AG04450 (cell line): ENCODE measurements at regions not wholly inside any gene's neighbourhood (a gene's known extent, or its start where the extent isn't known, plus 50 kb on each side); places are given as distances from the start of the nearest gene placed in this dataset.

Experiments used
- CTCF ChIA-PET: fragments of 300-600, 350-600 bp; formaldehyde crosslinking; extraction: SDS; loops from one replicate; lab custom pipeline; 2022; ENCODE audit warnings: antibody characterized with exemption, inconsistent platforms; lab: Charles Lee
- POLR2A ChIA-PET: fragments of 350-600 bp; formaldehyde crosslinking; extraction: SDS; loops from one replicate; lab custom pipeline; 2021; ENCODE audit warnings: antibody characterized with exemption, inconsistent platforms; lab: Yijun Ruan, JAX
- DNase-seq: peaks from one replicate; pipeline ENCODE4 v3.0.0-alpha.2; 2011; ENCODE audit warnings: low read depth, low spot score
- H3K27ac ChIP-seq: one replicate; pipeline ENCODE4 v1.5.1; 2012; ENCODE audit warnings: low read depth, low read length, control low read depth
- H3K27me3 ChIP-seq: one replicate; pipeline ENCODE4 v1.6.0; 2012; ENCODE audit warnings: low read length; ENCODE audit not compliant: control insufficient read depth, insufficient read depth
- H3K4me3 ChIP-seq: 2 replicates; pipeline ENCODE4 v1.5.1; 2011; ENCODE audit warnings: mild to moderate bottlenecking, low read depth, low read length, control low read depth
- H3K9me3 ChIP-seq: 2 replicates; pipeline ENCODE4 v1.5.1; 2012; ENCODE audit warnings: low read length; ENCODE audit not compliant: control insufficient read depth, insufficient read depth
- TF ChIP-seq, protein P1 (sequence below): IDR thresholded peaks from 2 replicates; pipeline ENCODE4 v1.5.1; 2011; ENCODE audit warnings: low read depth, low read length, control low read depth, inconsistent platforms

GRCh38 chr13:60922576-60923231 lies 492.9 kb downstream of the PCDH20 start:
- CTCF ChIA-PET, result no interaction called here
- POLR2A ChIA-PET, result no interaction called here
- TF ChIP-seq, protein P1, sequence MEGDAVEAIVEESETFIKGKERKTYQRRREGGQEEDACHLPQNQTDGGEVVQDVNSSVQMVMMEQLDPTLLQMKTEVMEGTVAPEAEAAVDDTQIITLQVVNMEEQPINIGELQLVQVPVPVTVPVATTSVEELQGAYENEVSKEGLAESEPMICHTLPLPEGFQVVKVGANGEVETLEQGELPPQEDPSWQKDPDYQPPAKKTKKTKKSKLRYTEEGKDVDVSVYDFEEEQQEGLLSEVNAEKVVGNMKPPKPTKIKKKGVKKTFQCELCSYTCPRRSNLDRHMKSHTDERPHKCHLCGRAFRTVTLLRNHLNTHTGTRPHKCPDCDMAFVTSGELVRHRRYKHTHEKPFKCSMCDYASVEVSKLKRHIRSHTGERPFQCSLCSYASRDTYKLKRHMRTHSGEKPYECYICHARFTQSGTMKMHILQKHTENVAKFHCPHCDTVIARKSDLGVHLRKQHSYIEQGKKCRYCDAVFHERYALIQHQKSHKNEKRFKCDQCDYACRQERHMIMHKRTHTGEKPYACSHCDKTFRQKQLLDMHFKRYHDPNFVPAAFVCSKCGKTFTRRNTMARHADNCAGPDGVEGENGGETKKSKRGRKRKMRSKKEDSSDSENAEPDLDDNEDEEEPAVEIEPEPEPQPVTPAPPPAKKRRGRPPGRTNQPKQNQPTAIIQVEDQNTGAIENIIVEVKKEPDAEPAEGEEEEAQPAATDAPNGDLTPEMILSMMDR, result no peak
- Histone ChIP-seq H3K4me3 (no peak overlapping the region), H3K27ac (no peak overlapping the region), H3K9me3 (no peaks in the 10 kb centered on the region; the same call in 1 of the 2 replicates), H3K27me3 (no peaks in the 10 kb centered on the region)
- DNase-seq, result no peak

GRCh38 chr13:60893801-60894200 lies 496.8 kb downstream of the TDRD3 start:
- CTCF ChIA-PET, result no interaction called here
- TF ChIP-seq, protein P1, result no peak
- no peak for DNase-seq
- H3K27ac ChIP-seq, result no peak overlapping the region
- no peaks in the 10 kb centered on the region for H3K27me3 ChIP-seq
- POLR2A ChIA-PET, result no interaction called here
- 0 out of 2 replicates have a peak, but pooled peaks cover 3% of the 10 kb centered on the region for H3K9me3 ChIP-seq
- H3K4me3 ChIP-seq, result no peak overlapping the region

DNA sequence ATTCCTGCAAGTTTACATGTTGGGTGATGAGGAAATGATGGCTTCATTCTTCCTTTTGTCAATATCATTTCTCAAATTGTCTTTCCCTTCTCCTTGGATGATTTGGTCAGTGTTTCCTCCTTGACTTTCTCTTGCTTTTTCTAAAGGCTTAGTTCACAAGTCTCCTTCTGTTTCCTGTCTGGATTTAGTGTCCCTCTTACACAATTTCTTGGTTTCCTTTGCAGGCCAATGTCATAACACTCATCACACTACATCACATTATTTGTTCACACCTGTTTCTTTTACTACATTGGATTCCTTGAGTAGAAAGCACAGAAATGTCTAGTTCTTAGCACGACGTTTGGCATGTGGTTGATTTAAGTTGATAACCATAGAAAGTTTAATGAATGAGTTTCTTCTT lies 490.7 kb downstream of the TDRD3 start:
- DNase-seq, result no peak
- no peak overlapping the region for H3K27ac ChIP-seq
- H3K9me3 ChIP-seq, result 0 out of 2 replicates have a peak, but pooled peaks cover 3% of the 10 kb centered on the region
- H3K27me3 ChIP-seq, result no peaks in the 10 kb centered on the region
- ChIA-PET POLR2A (no interaction called here), CTCF (no interaction called here)
- TF ChIP-seq, protein P1, result no peak
- H3K4me3 ChIP-seq, result no peak overlapping the region

DNA sequence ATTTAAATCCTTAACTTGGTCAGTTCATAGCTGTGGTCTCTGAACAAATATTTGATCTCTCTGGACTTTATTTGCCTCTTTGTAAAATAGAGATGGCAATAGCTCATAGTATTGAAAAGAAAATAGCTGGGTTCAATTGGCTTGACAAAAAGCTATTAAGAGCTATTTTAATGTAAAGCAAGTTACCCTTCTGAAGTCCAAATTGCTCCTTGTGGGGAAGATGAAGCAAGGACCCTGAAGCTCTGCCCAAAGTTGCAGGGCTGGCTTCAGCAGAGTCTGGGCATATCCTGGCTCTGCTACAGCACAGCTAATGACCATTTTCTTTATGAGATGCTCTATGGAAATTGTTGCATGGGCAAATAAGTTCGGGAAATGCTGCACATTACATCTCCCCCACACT lies 484.5 kb downstream of the TDRD3 start:
- CTCF ChIA-PET, result no interaction called here
- POLR2A ChIA-PET, result no interaction called here
- H3K27me3 ChIP-seq, result no peaks in the 10 kb centered on the region

DNA sequence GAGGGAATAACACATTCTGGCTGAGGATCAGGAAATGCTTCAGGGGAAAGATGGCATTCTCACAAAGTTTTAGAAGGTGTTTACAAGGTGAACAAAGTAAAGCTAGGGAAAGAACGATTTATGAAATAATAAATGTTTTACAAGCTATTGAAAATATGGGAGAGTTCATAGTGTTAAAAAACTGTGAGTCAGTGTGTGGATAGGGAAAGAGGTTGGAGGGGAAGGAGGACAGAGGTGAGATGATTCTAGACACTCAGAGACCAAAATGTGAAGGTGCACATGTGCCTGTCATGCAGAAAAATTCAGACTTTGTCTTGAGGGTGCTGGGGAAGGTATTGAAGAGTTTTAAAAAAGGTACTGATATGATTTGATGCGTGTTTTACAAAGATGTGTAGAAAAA lies 476.1 kb downstream of the TDRD3 start:
- Histone ChIP-seq H3K27ac (no peak overlapping the region), H3K9me3 (peaks cover 19% of the 10 kb centered on the region), H3K27me3 (no peaks in the 10 kb centered on the region), H3K4me3 (no peak overlapping the region)
- TF ChIP-seq, protein P1, result no peak
- ChIA-PET CTCF (no interaction called here), POLR2A (no interaction called here)
- no peak for DNase-seq

More for the DNA sequence above, 484.5 kb downstream of the TDRD3 start:
- no peak overlapping the region for H3K27ac ChIP-seq
- TF ChIP-seq, protein P1, result no peak
- H3K4me3 ChIP-seq, result no peak overlapping the region
- DNase-seq, result no peak
- H3K9me3 ChIP-seq, result 0 out of 2 replicates have a peak, but pooled peaks cover 3% of the 10 kb centered on the region
